Vagina (tissue), 2 donors: ENCODE measurements at regions not wholly inside any gene's neighbourhood (a gene's known extent, or its start where the extent isn't known, plus 50 kb on each side); places are given as distances from the start of the nearest gene placed in this dataset.

ENCODE experiments used
- POLR2A ChIP-seq, 2 donors: fragments of 450-650 bp; IDR thresholded peaks; one replicate each; pipeline ENCODE4 v1.6.1; 2017; ENCODE audit warnings: antibody characterized with exemption in 2 of 2, mild to moderate bottlenecking in 2 of 2, moderate library complexity in 2 of 2
- POLR2AphosphoS5 ChIP-seq, 2 donors: sonication (generic); formaldehyde crosslinking; IDR thresholded peaks; one replicate each; pipeline ENCODE4 v1.9.0; 2017; ENCODE audit warnings: antibody characterized with exemption in 2 of 2, mild to moderate bottlenecking in 2 of 2, low read depth in 1 of 2; ENCODE audit not compliant: insufficient read depth in 1 of 2
- TF ChIP-seq, protein P1 (sequence below), 3 experiments: fragments of 450-650 bp in 2 of 3; fragments of 200-600 bp in 1 of 3; sonication (generic) in 1 of 3; IDR thresholded peaks; one replicate each; pipeline ENCODE4 v1.5.1; 2017 to 2019; ENCODE audit warnings: antibody characterized with exemption in 3 of 3, mild to moderate bottlenecking in 2 of 3, moderate library complexity in 2 of 3

DNA sequence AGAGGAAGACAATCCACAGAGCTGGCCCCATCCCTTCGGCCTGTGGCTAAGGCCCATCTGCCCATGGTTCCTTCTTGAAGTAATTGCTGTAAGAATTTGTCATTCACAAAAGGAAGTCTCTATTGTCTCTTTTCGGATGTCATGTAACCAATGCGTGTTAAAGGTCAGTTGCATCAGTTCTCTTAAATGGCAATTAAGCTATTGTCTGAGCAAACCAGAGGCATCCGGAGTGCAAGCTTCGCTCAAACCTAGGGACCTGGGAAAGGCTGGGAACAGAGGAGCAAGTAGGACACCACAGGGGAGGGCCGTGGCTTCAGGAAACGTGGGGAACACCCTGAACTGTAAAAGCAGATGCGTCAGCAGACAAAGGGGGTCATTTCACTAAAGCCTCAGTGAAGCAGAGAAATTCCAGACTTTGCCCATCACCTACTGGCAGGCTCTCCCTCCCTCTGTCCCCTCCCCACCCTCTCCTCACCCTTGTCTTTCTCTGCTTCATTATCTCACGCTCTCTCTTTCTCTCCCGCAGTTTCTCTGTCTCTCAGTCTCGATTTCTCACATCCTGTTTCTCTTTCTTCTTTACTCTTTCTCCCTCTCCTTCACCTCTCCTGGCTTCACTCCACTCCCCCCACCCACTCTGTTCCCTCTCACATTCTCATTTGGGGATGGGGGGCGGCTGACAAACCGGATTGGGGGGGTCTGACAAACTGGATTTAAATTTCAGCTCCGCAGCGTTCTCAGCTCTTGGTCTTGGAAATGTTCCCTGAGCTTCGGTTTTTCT, 204.6 kb upstream of the TNP1 start:
- TF ChIP-seq POLR2AphosphoS5 (IDR thresholded peaks at IDR 0.05; ENCODE audit: insufficient read depth in 1 of 2, low read depth in 1 of 2), result no peak
- TF ChIP-seq, protein P1, sequence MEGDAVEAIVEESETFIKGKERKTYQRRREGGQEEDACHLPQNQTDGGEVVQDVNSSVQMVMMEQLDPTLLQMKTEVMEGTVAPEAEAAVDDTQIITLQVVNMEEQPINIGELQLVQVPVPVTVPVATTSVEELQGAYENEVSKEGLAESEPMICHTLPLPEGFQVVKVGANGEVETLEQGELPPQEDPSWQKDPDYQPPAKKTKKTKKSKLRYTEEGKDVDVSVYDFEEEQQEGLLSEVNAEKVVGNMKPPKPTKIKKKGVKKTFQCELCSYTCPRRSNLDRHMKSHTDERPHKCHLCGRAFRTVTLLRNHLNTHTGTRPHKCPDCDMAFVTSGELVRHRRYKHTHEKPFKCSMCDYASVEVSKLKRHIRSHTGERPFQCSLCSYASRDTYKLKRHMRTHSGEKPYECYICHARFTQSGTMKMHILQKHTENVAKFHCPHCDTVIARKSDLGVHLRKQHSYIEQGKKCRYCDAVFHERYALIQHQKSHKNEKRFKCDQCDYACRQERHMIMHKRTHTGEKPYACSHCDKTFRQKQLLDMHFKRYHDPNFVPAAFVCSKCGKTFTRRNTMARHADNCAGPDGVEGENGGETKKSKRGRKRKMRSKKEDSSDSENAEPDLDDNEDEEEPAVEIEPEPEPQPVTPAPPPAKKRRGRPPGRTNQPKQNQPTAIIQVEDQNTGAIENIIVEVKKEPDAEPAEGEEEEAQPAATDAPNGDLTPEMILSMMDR (IDR thresholded peaks at IDR 0.05), result no peak
- no peak for TF ChIP-seq POLR2A (IDR thresholded peaks at IDR 0.05)
